Mesendoderm (in vitro differentiated cells): ENCODE measurements at regions not wholly inside any gene's neighbourhood (a gene's known extent, or its start where the extent isn't known, plus 50 kb on each side); places are given as distances from the start of the nearest gene placed in this dataset.

Experiments used
- DNase-seq: peaks from one replicate; pipeline ENCODE4 v3.0.0; 2013
- H2AK5ac ChIP-seq: 2 replicates; pipeline ENCODE4 v1.6.1; 2013; ENCODE audit warnings: low read length, inconsistent platforms
- H2BK120ac ChIP-seq: 2 replicates; pipeline ENCODE4 v1.6.1; 2013; ENCODE audit warnings: low read depth, mild to moderate bottlenecking, low read length, moderate library complexity, mixed read lengths
- H2BK15ac ChIP-seq: replicated peaks from 2 replicates; pipeline ENCODE4 v1.6.1; 2013; ENCODE audit warnings: low read depth, mild to moderate bottlenecking, moderate library complexity
- H2BK5ac ChIP-seq: 2 replicates; pipeline ENCODE4 v1.6.1; 2013; ENCODE audit warnings: low read length, inconsistent platforms
- H3K18ac ChIP-seq: 2 replicates; pipeline ENCODE4 v1.6.1; 2013; ENCODE audit warnings: mild to moderate bottlenecking, low read length, mixed read lengths
- H3K23ac ChIP-seq: one replicate; pipeline ENCODE4 v1.6.1; 2013; ENCODE audit warnings: low read length
- H3K27ac ChIP-seq: 2 replicates; pipeline ENCODE4 v1.5.1; 2013; ENCODE audit warnings: low read depth, mild to moderate bottlenecking, inconsistent platforms, low read length, moderate library complexity
- H3K27me3 ChIP-seq: 2 replicates; pipeline ENCODE4 v1.6.1; 2013; ENCODE audit warnings: low read length, control low read depth, mild to moderate bottlenecking, inconsistent platforms; ENCODE audit not compliant: insufficient read depth, poor library complexity
- H3K36me3 ChIP-seq: 2 replicates; pipeline ENCODE4 v1.6.1; 2013; ENCODE audit warnings: low read length, inconsistent platforms; ENCODE audit not compliant: control insufficient read depth, insufficient read depth
- H3K4ac ChIP-seq: one replicate; pipeline ENCODE4 v1.6.1; 2013; ENCODE audit warnings: low read depth, mild to moderate bottlenecking, low read length, moderate library complexity
- H3K4me1 ChIP-seq: 2 replicates; pipeline ENCODE4 v1.6.1; 2013; ENCODE audit warnings: low read depth, low read length, inconsistent platforms; ENCODE audit not compliant: control insufficient read depth
- H3K4me2 ChIP-seq: 2 replicates; pipeline ENCODE4 v1.6.1; 2013; ENCODE audit warnings: low read length
- H3K4me3 ChIP-seq: 2 replicates; pipeline ENCODE4 v1.5.1; 2013; ENCODE audit warnings: mild to moderate bottlenecking, low read length
- H3K56ac ChIP-seq: one replicate; pipeline ENCODE4 v1.6.1; 2013; ENCODE audit warnings: low read length
- H3K79me1 ChIP-seq: 2 replicates; pipeline ENCODE4 v1.6.1; 2013; ENCODE audit warnings: low read length, inconsistent platforms
- H3K79me2 ChIP-seq: 2 replicates; pipeline ENCODE4 v1.6.1; 2013; ENCODE audit warnings: mild to moderate bottlenecking, low read length; ENCODE audit not compliant: control insufficient read depth, insufficient read depth
- H3K9ac ChIP-seq: 2 replicates; pipeline ENCODE4 v1.6.1; 2013; ENCODE audit warnings: low read length, inconsistent platforms
- H4K5ac ChIP-seq: one replicate; pipeline ENCODE4 v1.6.1; 2013; ENCODE audit warnings: low read length
- H4K8ac ChIP-seq: one replicate; pipeline ENCODE4 v1.6.1; 2013; ENCODE audit warnings: low read depth, mild to moderate bottlenecking, control low read depth, low read length, moderate library complexity
- WGBS: extraction: QIAGEN DNeasy Blood & Tissue Kit; methylation state at CpG from one replicate; pipeline ENCODE4 v1.1.7; 2013; ENCODE audit warnings: low lambda C conversion rate, missing lambda C conversion rate; ENCODE audit not compliant: insufficient coverage; ENCODE audit errors: extremely low coverage; 5-methylcytosine and 5-hydroxymethylcytosine counted together

DNA sequence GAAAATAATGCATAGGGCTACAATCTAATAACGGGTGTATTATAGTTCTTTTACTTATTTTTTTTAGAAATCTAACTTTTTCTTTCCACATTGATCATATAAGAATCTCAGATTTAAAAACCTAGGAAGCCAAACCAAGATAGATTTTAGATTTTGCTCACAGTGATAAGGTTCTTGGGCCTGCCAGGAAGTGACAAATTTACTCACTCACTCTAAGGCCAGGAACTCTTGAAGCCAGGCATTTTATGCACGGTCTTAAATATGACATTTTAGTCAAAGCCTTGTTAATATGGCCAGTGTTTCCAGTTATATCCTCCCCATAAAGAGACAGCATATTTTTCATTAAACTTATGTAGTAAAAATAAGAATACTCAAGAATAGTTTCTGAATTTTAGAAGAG lies 271.4 kb downstream of the SQOR start:
- Histone ChIP-seq H2BK5ac (no peak overlapping the region), H4K5ac (no peak overlapping the region), H3K36me3 (no peaks in the 10 kb centered on the region), H3K79me1 (no peaks in the 10 kb centered on the region), H3K18ac (no peak overlapping the region), H3K23ac (no peak overlapping the region), H3K4me1 (no peaks in the 10 kb centered on the region), H3K56ac (no peak overlapping the region), H2BK15ac (no peak overlapping the region), H3K4me2 (no peak overlapping the region), H3K4ac (no peak overlapping the region), H3K4me3 (no peak overlapping the region), H2BK120ac (no peak overlapping the region), H3K9ac (no peak overlapping the region), H3K27me3 (no peaks in the 10 kb centered on the region), H2AK5ac (no peak overlapping the region), H3K27ac (no peak overlapping the region), H4K8ac (no peak overlapping the region), H3K79me2 (no peaks in the 10 kb centered on the region)
- no peak for DNase-seq
- WGBS = no CpG with 5 or more reads among the region's 2 CpGs

DNA sequence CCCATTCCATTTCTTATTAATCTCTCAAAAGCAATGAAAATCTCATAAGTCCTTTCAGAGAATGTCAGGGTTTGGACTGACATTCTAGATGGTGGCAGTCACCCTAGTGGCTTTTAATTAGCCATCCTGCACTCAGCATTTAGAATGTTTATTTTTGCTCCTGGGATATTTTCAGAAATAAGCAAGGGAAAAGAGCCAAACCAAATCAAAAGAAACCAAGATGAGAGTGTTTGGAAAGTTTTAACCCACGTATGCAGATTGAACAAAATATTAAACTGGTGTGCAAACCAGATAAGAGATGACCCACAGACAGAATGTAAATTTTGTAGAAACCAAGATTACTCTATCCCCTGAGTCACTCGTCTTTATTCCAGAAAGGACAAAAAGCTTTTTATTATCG lies 275.8 kb downstream of the SQOR start:
- no peak overlapping the region for H3K18ac ChIP-seq
- H3K36me3 ChIP-seq = no peaks in the 10 kb centered on the region
- H3K9ac ChIP-seq = no peak overlapping the region
- no peak overlapping the region for H4K5ac ChIP-seq
- H3K79me1 ChIP-seq = no peaks in the 10 kb centered on the region
- no peak overlapping the region for H2BK120ac ChIP-seq
- no CpG with 5 or more reads among the region's 3 CpGs for WGBS
- no peak overlapping the region for H2BK15ac ChIP-seq
- no peak overlapping the region for H2BK5ac ChIP-seq
- no peak overlapping the region for H3K4me2 ChIP-seq
- no peak overlapping the region for H3K23ac ChIP-seq
- no peaks in the 10 kb centered on the region for H3K27me3 ChIP-seq
- no peaks in the 10 kb centered on the region for H3K79me2 ChIP-seq
- H3K4me3 ChIP-seq = no peak overlapping the region
- no peaks in the 10 kb centered on the region for H3K4me1 ChIP-seq
- no peak overlapping the region for H3K56ac ChIP-seq
- no peak overlapping the region for H4K8ac ChIP-seq
- H2AK5ac ChIP-seq = no peak overlapping the region
- DNase-seq = no peak
- no peak overlapping the region for H3K4ac ChIP-seq
- H3K27ac ChIP-seq = no peak overlapping the region

GRCh38 chr15:45913451-45913850 lies 278.6 kb downstream of the SQOR start:
- H3K4ac ChIP-seq = no peak overlapping the region
- no peak overlapping the region for H4K5ac ChIP-seq
- no peak overlapping the region for H2BK5ac ChIP-seq
- no peaks in the 10 kb centered on the region for H3K79me1 ChIP-seq
- H3K27me3 ChIP-seq = no peaks in the 10 kb centered on the region
- no peak overlapping the region for H2BK15ac ChIP-seq
- H2BK120ac ChIP-seq = no peak overlapping the region
- H3K4me1 ChIP-seq = no peaks in the 10 kb centered on the region
- H3K56ac ChIP-seq = no peak overlapping the region
- DNase-seq = no peak
- H3K79me2 ChIP-seq = no peaks in the 10 kb centered on the region
- no peak overlapping the region for H3K4me3 ChIP-seq
- H3K36me3 ChIP-seq = no peaks in the 10 kb centered on the region
- no peak overlapping the region for H2AK5ac ChIP-seq
- H3K23ac ChIP-seq = no peak overlapping the region
- no peak overlapping the region for H3K4me2 ChIP-seq
- no peak overlapping the region for H3K18ac ChIP-seq
- H4K8ac ChIP-seq = no peak overlapping the region
- H3K27ac ChIP-seq = no peak overlapping the region
- no peak overlapping the region for H3K9ac ChIP-seq
- no CpG with 5 or more reads among the region's 2 CpGs for WGBS

GRCh38 chr15:45914425-45914824 lies 279.6 kb downstream of the SQOR start:
- H3K36me3 ChIP-seq = no peaks in the 10 kb centered on the region
- H3K79me1 ChIP-seq = no peaks in the 10 kb centered on the region
- H3K4ac ChIP-seq = no peak overlapping the region

DNA sequence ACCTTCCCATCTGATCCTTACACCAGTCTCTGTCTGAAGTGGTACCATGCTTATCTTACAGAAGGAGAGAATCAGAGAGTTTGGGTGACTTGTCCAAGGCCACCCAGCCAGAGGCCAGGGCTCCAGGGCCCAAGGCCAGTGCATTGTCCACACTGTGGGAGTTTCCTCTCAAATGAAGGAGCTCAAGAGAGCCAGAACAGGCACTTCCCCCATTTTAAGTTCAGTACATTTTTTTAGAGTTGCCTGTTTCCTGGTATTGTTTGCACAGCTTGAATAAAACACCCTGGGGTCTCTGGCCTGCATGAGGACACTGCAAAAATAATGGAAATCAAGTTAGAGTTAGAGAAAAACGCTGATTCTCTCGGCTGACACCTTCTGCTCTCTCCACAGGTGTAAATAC lies 284.0 kb downstream of the SQOR start:
- no peaks in the 10 kb centered on the region for H3K79me1 ChIP-seq
- no peak overlapping the region for H3K56ac ChIP-seq
- H3K4me3 ChIP-seq = no peak overlapping the region
- H3K4ac ChIP-seq = peak overlapping the region; percentile 50
- no peak overlapping the region for H2BK120ac ChIP-seq
- H3K18ac ChIP-seq = no peak overlapping the region
- H3K36me3 ChIP-seq = no peaks in the 10 kb centered on the region
- no peak overlapping the region for H3K9ac ChIP-seq
- no peak for DNase-seq
- H4K8ac ChIP-seq = no peak overlapping the region
- no peaks in the 10 kb centered on the region for H3K27me3 ChIP-seq
- no peak overlapping the region for H2AK5ac ChIP-seq
- no peaks in the 10 kb centered on the region for H3K4me1 ChIP-seq
- no peak overlapping the region for H2BK15ac ChIP-seq
- H3K4me2 ChIP-seq = no peak overlapping the region
- H3K27ac ChIP-seq = no peak overlapping the region
- H3K23ac ChIP-seq = no peak overlapping the region
- no peaks in the 10 kb centered on the region for H3K79me2 ChIP-seq
- no CpG with 5 or more reads among the region's 2 CpGs for WGBS
- no peak overlapping the region for H4K5ac ChIP-seq
- H2BK5ac ChIP-seq = no peak overlapping the region

More at GRCh38 chr15:45914425-45914824, 279.6 kb downstream of the SQOR start:
- H2BK120ac ChIP-seq = no peak overlapping the region
- H3K27ac ChIP-seq = no peak overlapping the region
- no peak overlapping the region for H2AK5ac ChIP-seq
- H3K27me3 ChIP-seq = no peaks in the 10 kb centered on the region
- H4K8ac ChIP-seq = no peak overlapping the region
- no peak overlapping the region for H3K23ac ChIP-seq
- DNase-seq = no peak
- no peak overlapping the region for H3K4me3 ChIP-seq
- H2BK5ac ChIP-seq = no peak overlapping the region
- no peak overlapping the region for H2BK15ac ChIP-seq
- no peaks in the 10 kb centered on the region for H3K79me2 ChIP-seq
- no peak overlapping the region for H3K18ac ChIP-seq
- H3K56ac ChIP-seq = no peak overlapping the region
- no peak overlapping the region for H3K4me2 ChIP-seq
- no peak overlapping the region for H4K5ac ChIP-seq
- no peak overlapping the region for H3K9ac ChIP-seq
- no peaks in the 10 kb centered on the region for H3K4me1 ChIP-seq

DNA sequence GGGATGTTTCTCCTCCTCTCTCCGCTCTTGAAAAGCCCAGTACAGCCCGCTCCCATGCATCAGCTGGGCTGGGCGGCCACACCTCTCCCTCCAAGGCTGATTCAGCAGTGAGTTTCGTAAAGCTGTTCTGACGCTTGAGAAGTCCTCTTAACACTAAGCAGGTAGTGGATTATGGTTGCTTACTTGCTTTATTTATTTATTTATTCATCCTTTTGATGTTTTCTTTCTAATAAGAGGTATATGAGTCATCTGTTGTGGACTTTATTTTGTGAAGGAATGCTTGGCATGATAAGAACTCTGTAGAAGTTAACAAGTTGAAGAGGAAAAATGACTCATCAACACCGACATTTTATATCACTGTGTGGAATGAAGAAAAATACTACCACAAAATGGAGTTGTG lies 285.0 kb downstream of the SQOR start:
- Histone ChIP-seq H2BK5ac (no peak overlapping the region), H3K4me1 (no peaks in the 10 kb centered on the region), H3K4me2 (no peak overlapping the region), H3K23ac (no peak overlapping the region), H2BK15ac (no peak overlapping the region), H2BK120ac (no peak overlapping the region), H4K5ac (no peak overlapping the region), H3K18ac (no peak overlapping the region), H3K27me3 (no peaks in the 10 kb centered on the region), H3K56ac (no peak overlapping the region), H3K79me1 (no peaks in the 10 kb centered on the region), H3K36me3 (no peaks in the 10 kb centered on the region), H3K4ac (no peak overlapping the region), H4K8ac (no peak overlapping the region), H3K27ac (no peak overlapping the region), H3K79me2 (no peaks in the 10 kb centered on the region), H2AK5ac (no peak overlapping the region), H3K9ac (no peak overlapping the region), H3K4me3 (no peak overlapping the region)
- peak; percentile 81 for DNase-seq
- WGBS = no CpG with 5 or more reads among the region's 6 CpGs
